ENCODE measurements at regions not wholly inside any gene's neighbourhood (a gene's known extent, or its start where the extent isn't known, plus 50 kb on each side); places are given as distances from the start of the nearest gene placed in this dataset.

DNA sequence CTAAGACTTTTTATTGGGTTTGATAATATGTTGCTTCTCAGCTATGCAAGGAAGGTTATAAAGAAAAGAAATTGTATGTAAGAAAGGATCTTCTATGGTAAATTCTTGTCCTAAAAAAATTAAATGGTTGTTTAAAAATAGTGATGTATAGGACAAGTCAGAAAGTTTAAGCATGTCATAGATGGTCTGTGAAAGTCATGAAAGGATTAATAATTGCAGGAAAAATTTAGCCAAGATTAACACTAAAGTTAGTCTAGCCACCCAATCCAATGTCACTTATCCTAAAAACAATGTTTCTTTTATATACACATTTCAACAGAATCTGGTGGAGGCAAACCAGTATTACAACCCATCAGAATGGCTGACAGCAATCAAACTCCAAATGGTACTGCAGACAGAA lies 1046.7 kb upstream of the SLC39A10 start:
- Histone ChIP-seq H2AFZ (no peak overlapping the region), H3K4me3 (no peak overlapping the region), H3K4me2 (no peak overlapping the region), H3K9me2 (ENCODE audit: insufficient read depth) (no peaks in the 10 kb centered on the region), H3K9me3 (ENCODE audit: insufficient read depth, low read depth) (no peaks in the 10 kb centered on the region), H3K36me3 (ENCODE audit: low read depth) (no peaks in the 10 kb centered on the region), H3K79me2 (ENCODE audit: low read depth) (no peaks in the 10 kb centered on the region), H4K20me1 (ENCODE audit: insufficient read depth) (no peaks in the 10 kb centered on the region), H3K27me3 (ENCODE audit: insufficient read depth, low read depth) (no peaks in the 10 kb centered on the region), H3K4me1 (replicated peaks; ENCODE audit: insufficient read depth) (no peaks in the 10 kb centered on the region), H3F3A (ENCODE audit: insufficient read depth, low read depth) (no peaks in the 10 kb centered on the region), H3K27ac (no peak overlapping the region)
- no TSS peak for BruUV-seq (replicated peaks)
- POLR2A ChIA-PET (ENCODE audit: unreplicated experiment): no interaction called here
- CTCF ChIA-PET: no interaction called here
- no peak for TF ChIP-seq CTCF (conservative IDR thresholded peaks at IDR 0.05)
- no peak for TF ChIP-seq EZH2 (IDR thresholded peaks at IDR 0.05; ENCODE audit: low read depth)
- no peak for DNase-seq
- intact Hi-C loops (cut with micrococcal nuclease; ENCODE audit: unreplicated experiment): no loop called here

DNA sequence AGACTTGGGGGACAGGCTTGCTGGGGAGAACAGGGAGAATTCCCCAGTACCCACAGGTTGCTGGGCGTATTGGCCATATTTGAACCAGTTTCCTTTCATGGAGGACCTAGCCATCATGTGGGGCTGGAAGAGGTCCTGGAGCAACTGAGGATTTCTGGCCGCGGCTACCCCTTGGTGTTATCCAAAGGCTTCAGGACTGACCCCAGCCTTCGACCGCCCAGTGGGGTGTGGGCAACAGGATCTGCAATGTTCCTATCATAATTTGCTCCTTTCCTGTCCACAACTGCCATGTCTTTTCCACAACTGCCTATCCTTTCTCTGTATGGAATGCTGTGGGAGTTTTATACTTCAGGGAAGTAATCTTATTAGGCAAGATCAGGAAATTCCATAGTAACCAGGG lies 1053.6 kb upstream of the SLC39A10 start:
- Histone ChIP-seq H2AFZ (no peak overlapping the region), H3K4me1 (replicated peaks; ENCODE audit: insufficient read depth) (no peaks in the 10 kb centered on the region), H4K20me1 (ENCODE audit: insufficient read depth) (no peaks in the 10 kb centered on the region), H3K9me2 (ENCODE audit: insufficient read depth) (no peaks in the 10 kb centered on the region), H3K4me2 (no peak overlapping the region), H3K36me3 (ENCODE audit: low read depth) (no peaks in the 10 kb centered on the region), H3K27ac (no peak overlapping the region), H3K9me3 (ENCODE audit: insufficient read depth, low read depth) (no peaks in the 10 kb centered on the region), H3K4me3 (no peak overlapping the region), H3F3A (ENCODE audit: insufficient read depth, low read depth) (no peaks in the 10 kb centered on the region), H3K79me2 (ENCODE audit: low read depth) (no peaks in the 10 kb centered on the region), H3K27me3 (ENCODE audit: insufficient read depth, low read depth) (no peaks in the 10 kb centered on the region)
- intact Hi-C loops (cut with micrococcal nuclease; ENCODE audit: unreplicated experiment): no loop called here
- ChIA-PET POLR2A (ENCODE audit: unreplicated experiment) (no interaction called here), CTCF (no interaction called here)
- no TSS peak for BruUV-seq (replicated peaks)
- DNase-seq: no peak
- no peak for TF ChIP-seq EZH2 (IDR thresholded peaks at IDR 0.05; ENCODE audit: low read depth)
- TF ChIP-seq CTCF (conservative IDR thresholded peaks at IDR 0.05): no peak

DNA sequence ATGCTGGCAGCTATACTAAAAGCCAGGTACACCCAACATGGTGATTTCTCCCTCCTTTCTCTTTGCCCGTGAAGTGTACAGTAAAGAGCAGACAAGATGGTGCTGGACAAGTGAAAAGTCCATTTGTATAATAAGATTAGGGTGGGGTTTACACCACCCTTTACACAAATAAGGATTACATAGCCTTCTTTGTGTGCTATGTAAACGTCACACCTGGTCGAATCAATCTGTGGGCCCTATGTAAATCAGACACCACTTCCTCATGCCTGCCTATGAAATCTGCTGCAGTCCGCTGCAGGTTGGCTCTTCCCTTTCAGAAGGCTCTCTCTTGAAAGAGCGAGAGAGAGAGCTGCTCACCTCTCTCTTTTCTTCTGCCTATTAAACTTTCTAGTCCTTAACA lies 1054.3 kb upstream of the SLC39A10 start:
- DNase-seq: no peak
- no TSS peak for BruUV-seq (replicated peaks)
- no peak overlapping the region for H3K4me2 ChIP-seq
- H3K27me3 ChIP-seq (ENCODE audit: insufficient read depth, low read depth): no peaks in the 10 kb centered on the region
- no peaks in the 10 kb centered on the region for H3K9me2 ChIP-seq (ENCODE audit: insufficient read depth)
- H3K4me3 ChIP-seq: no peak overlapping the region
- no peaks in the 10 kb centered on the region for H3F3A ChIP-seq (ENCODE audit: insufficient read depth, low read depth)
- POLR2A ChIA-PET (ENCODE audit: unreplicated experiment): no interaction called here
- TF ChIP-seq CTCF (conservative IDR thresholded peaks at IDR 0.05): no peak
- CTCF ChIA-PET: no interaction called here
- H2AFZ ChIP-seq: no peak overlapping the region
- no peak overlapping the region for H3K27ac ChIP-seq
- H3K9me3 ChIP-seq (ENCODE audit: insufficient read depth, low read depth): no peaks in the 10 kb centered on the region
- H3K4me1 ChIP-seq (replicated peaks; ENCODE audit: insufficient read depth): no peaks in the 10 kb centered on the region
- H4K20me1 ChIP-seq (ENCODE audit: insufficient read depth): no peaks in the 10 kb centered on the region
- no peaks in the 10 kb centered on the region for H3K79me2 ChIP-seq (ENCODE audit: low read depth)
- no peaks in the 10 kb centered on the region for H3K36me3 ChIP-seq (ENCODE audit: low read depth)
- intact Hi-C loops (cut with micrococcal nuclease; ENCODE audit: unreplicated experiment): no loop called here

Measured in PC-9 (cell line).